K562 (cell line): ENCODE measurements at regions not wholly inside any gene's neighbourhood (a gene's known extent, or its start where the extent isn't known, plus 50 kb on each side); places are given as distances from the start of the nearest gene placed in this dataset.

ENCODE experiments used
- TRIM25 ChIP-seq: fragments of 450-650 bp; IDR thresholded peaks from 2 replicates; pipeline ENCODE4 v1.7.0; 2016; ENCODE audit warnings: borderline replicate concordance
- ZBTB5 ChIP-seq: fragments of 450-650 bp; IDR thresholded peaks from 2 replicates; pipeline ENCODE4 v1.6.1; 2017; ENCODE audit warnings: antibody characterized with exemption
- ZNF407 ChIP-seq: fragments of 450-650 bp; IDR thresholded peaks from 2 replicates; pipeline ENCODE4 v1.6.1; 2016; ENCODE audit warnings: low read depth
- ZNF695 ChIP-seq: fragments of 450-650 bp; formaldehyde crosslinking; IDR thresholded peaks from 2 replicates; pipeline ENCODE4 v1.4.0; 2020; ENCODE audit warnings: mild to moderate bottlenecking, moderate library complexity

GRCh38 chr1:4975856-4976255 lies 321.4 kb downstream of the AJAP1 start (continued):
- TF ChIP-seq ZNF407: no peak
- TF ChIP-seq ZBTB5: no peak
- TF ChIP-seq ZNF695: no peak
- no peak for TF ChIP-seq TRIM25
